ENCODE measurements at regions not wholly inside any gene's neighbourhood (a gene's known extent, or its start where the extent isn't known, plus 50 kb on each side); places are given as distances from the start of the nearest gene placed in this dataset.

DNA sequence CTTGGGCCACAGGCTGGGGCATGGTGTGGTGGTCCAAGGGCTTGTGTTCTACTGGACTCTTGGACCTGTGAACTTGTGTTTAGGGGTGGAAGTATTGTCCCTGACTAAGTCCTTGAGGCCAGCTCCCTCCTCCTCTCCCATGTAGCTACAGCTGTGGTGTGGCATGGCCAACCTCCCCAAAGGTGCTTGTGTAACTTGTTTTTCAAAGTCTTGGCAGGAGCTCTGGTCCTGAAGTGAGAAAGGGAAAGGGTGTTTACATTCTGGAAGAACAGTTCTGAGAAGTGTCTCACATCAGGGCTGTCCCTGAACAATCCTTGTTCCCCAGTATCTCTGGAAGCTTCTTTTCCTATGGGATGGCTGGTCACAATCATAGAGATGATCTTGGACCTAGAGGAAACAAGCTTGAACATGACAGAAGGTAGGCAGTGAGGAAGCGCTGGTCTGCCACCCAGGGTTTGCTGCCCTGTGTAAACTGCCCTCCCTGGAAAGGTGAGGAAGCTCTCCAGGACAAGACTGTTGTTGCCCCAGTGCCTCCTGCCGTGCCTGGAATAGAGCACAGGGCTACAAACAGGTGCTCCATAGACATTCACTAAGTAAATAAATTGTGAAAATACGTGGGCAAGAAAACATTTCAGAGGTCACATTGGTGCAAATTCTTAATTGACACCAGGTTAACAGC is 64.6 kb upstream of the KLF9 start:
- no peak for DNase-seq (ENCODE audit: low read depth)

DNA sequence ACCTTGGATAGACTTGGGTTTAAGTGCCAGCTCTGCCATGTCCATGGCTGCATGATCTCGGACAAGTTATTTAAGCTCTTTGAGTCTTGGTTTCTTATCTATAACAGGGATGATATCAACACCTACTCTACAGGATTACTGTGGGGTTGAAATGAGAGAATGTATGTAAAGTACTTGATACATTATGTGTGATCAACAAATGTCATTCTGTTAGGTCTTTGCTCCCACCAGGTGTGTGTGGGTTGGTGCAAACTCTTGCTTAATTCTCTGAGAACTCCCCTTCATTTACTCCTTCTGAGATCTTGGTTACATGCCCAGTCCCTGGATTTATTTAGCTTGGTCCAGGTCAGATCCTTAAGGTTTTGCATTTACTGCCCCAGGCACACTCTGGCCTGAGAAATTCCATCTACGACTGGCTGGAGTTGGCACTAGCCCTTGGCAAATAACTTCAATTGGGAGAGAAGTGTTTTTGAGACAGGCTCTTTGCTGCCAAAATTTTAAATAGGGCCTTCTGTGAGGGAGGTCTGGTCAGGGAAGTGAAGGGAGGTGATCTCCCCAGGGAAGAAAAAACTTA is 63.5 kb upstream of the KLF9 start:
- no peak for DNase-seq (ENCODE audit: low read depth)

DNA sequence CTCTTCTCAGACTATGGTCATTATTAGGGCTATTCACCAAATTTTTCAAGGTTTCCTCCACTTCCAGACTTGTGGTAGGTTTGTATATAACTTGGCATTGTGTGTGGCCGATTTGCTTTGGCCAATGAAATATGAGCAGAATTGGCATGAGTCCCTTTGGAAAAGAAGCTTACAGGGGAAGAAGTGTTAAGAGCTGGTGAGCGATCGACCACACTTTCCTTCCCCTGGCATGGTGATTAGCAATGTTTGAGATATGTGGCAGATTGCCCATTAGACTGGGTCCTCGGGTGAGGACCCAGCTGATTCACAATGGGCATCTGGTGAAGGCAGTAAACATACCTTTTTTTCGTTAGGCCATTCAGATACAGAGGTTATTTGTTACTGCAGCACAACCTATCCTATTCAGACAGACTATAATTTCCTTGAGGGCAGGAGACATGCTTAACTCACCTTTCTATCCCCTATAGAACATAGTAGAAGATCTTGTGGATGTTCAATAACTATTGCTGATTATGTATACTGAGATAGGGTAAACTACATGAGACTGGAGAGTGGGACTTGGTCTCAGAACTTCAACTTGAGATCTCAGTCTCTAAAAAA is 62.8 kb upstream of the KLF9 start:
- peak; percentile 22 for DNase-seq (ENCODE audit: low read depth)

DNA sequence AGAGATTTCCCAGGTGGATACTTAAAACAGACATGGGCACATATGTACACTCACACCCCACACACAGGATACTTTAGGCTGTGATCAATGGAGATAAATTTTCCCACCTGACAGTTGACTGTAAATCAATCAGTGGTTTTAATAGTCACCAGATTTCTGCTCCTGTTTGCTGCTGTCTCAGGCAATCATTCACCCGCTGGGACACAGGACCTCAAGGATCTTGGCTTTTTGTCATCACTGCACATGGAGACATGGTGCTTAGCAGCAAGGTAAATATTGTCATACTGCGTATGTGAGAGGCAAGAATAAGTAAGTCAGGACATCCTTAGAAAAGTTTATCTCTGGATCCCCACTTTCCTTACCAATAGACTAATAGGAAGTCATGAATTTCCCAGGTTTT is 60.8 kb upstream of the KLF9 start:
- DNase-seq (ENCODE audit: low read depth) = no peak

DNA sequence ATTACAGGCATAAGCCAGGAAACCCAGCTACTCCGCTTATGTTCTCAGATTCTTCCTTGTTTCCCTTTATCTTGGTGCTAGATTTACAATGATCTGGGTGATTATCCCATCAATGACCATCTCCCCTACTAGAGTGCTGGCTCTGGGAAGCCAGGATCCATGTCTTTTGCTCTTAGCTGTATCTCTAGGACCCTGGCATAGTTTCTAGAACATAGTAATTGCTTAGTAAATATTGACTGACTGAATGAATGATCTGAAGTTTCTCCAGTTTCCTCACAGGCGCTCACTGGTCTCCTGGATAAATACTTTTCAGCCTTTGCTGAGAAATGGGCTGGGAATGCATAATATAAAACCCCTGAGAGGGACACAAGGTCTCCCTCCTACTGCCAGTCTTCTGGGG is 60.0 kb upstream of the KLF9 start:
- no peak for DNase-seq (ENCODE audit: low read depth)

DNA sequence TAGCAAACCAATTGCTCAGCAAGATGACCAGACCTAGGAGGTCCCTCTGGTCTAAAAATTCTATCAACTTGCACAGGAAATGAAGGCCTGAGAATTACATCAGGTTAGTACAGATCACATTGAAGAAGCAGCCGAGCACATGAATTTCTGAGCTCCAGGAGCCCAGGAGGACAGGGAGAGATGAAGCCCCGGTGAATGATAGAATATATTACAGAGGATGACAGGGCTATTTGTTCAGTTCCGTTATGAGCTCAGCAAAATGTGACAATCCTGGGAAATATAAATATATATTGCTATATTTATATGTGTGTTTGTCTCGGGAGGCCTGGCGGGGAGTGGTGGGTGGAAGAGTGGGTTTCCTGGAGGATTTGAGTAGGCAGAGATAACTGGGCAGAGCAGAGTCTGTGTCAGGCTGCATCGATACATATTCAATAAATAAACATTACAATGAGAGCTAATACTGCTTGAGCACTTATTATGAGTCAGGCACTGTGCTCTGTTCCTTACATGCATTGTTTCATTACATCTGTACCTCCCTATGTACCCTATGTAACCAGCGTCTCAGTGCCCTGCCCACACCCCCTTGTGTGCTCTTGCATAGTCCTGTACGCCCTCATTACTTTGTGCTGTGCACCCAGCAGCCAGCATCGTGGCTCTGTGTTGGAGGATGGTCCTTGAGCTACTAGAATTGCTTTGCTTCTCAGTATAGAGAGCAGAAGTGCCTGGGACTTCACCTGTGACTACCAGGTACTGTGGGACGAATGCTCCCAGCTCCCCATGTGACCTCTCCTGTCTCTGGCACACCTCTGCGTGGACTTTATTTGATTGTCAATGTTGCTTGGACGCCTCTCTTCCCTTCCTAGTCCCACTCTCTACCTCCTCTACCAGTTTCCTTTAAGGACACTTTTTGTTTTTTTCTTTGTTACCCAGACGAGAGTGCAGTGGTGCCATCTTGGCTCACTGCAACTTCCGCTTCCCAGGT is 58.1 kb upstream of the KLF9 start:
- DNase-seq (ENCODE audit: low read depth) = no peak

DNA sequence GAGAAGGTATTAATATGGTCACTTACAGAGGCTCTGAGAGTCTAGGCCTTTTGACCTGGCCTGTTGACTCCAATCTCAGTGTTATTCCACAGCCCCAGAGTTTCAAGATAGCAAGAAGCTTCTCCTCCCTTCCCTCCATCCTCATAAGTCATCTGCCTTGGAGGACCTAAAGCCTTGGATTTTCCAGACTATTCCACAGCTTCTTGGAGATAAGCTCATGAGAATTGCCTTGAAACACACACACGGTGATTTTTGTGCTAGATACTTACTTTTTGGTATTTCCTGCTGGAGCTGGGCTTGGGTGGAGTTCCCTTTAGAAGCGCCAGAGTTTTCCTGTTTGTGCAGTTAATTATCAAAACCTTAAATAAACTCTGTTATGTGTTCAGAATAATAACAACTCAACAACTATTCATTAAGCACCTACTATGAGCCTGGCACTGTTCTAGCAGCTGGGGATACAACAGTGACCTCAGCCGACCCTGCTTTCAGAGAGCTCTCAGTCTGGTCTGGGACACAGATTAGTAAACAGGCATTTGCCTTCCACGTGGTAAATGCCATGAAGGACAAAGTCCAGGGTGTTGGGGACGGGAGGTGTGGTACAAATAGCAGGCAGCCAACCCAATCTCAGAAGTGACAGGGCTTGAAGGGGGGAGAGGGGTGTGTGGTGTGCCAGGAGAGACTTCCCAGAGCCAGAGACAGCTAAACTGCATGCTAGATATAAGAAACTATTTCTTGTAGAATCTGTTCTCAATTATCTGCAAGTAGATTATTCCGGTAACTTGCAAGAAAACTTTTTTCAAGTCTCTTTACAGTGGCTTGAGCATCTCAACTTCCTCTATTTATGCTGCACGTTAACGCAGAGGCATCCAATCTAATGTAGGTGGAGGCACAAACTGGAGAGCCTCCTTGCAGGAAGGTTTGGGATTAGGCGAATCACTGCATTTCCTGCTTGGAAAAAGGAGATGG is 55.9 kb upstream of the KLF9 start:
- no peak for DNase-seq (ENCODE audit: low read depth)

DNA sequence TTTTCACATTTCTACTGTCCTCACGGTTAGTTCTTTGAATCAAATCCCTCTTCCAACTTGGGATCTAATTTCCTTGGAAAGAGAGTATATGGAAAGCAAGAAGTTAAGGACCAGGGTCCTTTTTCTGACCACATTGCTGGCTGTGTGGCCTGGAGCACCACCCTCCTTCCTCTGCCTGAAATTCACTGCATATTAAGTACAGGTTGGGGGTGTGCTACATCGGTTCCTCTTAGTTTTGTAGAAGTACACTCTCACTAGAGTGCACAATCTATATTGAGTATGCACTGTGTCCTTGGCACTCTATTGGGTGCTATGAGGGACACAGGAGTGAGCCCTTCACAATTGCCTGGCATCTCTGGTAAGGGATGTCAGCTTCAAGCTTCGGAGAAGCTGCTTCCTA is 53.8 kb upstream of the KLF9 start:
- DNase-seq (ENCODE audit: low read depth) = no peak

DNA sequence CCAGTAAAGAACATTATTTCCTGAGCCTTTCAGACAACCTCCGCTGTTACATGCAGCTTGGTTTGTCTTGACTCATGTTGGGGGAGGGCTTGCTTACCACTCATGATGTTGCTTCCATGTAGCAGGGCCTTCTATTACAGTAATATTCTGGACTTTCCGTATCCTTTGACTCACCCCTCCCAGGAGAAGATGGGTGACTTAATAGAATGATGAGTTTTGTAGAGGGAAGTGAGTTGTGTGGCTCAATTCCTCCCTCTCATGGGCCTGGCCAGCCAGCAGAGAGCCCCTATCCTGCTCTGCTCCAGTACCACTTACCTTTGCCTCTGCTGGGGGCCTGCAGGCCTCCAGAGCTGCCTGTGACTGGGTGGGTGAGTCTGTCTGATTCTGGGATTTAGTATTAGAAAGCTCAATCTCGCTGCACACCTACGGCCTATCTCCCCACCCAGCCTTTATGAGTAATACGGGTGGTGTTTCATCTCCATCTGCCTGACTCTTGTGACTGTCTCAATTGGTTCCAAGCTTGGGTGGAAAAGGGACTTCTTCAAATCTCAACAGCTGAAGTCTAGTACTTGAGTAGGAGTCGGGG is 52.6 kb upstream of the KLF9 start:
- DNase-seq (ENCODE audit: low read depth) = peak; percentile 63

DNA sequence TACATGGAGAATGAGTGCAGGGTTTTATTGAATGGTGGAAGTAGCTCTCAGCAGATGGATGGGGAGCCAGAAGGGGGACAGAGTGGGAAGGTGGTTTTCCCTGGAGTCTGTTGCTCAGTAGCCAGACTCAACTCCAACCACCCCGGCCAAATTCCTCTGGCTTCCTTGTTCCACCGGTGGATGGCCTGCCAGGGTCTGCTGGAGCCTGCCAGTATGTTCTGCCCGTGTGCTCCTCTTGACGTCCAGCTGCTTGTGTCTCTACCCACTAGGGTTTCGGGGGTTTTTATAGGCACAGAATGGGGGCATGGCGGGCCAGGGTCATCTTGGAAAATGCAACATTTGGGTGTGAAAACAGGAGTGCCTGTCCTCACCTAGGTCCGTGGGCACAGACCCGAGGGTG is 51.4 kb upstream of the KLF9 start:
- no peak for DNase-seq (ENCODE audit: low read depth)

DNA sequence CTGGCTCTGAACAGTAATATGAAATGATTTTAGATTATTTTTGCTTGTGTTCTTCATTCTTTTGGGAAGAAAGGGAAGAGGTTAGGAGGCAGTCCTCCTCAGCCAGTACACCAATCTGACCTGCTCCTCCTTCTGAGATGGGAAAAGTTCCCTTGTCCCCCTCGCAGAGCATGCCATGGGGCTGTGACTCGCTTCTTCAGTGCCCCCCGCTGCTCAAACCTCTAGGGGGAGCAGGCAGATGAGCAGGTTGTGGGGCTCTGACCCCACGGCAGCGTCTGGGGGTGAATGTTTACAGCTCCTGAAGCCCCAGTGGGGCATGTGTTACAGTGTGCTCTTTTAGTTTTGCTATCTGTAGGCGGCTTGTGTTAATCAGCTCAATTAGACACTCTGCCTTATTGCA is 50.9 kb upstream of the KLF9 start:
- DNase-seq (ENCODE audit: low read depth) = no peak

Measured in HS-5 (cell line).